ENCODE measurements at regions not wholly inside any gene's neighbourhood (a gene's known extent, or its start where the extent isn't known, plus 50 kb on each side); places are given as distances from the start of the nearest gene placed in this dataset.

DNA sequence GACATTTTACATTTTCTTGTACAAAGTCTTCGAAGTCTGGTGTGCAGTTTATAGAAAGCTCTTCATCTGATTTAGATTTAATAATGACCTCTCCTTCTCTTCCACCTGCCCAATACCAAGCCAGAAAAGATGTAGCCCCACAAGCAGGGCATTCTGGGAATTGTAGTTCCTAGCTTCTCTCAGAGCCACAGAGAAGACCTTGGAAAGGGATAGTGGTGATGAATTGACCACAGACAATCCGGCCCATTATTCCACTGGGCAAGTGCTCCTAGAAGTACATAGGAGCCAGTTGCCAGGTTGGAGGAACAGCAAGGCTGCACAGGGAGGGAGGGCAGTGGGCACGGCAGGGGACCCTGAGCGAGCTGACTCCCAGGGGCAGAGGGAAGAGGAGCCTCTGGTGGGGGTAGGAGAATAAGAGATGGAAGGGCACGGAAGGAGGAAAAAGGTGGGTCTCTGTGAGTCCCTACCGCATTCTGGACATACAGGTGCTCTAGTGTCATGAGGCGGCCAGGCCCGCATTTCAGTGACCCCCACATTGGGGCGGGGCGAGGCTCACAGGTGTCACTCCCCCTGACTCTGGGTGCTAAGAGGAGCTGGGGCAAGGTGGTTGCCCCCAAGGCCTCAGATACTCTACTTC, 152.5 kb upstream of the HAAO start:
- Histone ChIP-seq H3K36me3 (ENCODE audit: control insufficient read depth in 2 of 2, insufficient read depth in 2 of 2, low read length in 2 of 2) (no peaks in the 10 kb centered on the region), H3K9ac (ENCODE audit: low read depth in 1 of 2, low read length in 2 of 2) (no peak overlapping the region), H3K9me3 (ENCODE audit: control insufficient read depth in 2 of 2, low read length in 2 of 2) (no peaks in the 10 kb centered on the region), H3K27ac (ENCODE audit: low read depth in 2 of 2, low read length in 2 of 2) (no peak overlapping the region), H3K4me1 (ENCODE audit: control insufficient read depth in 2 of 2, insufficient read depth in 2 of 2, low read length in 2 of 2) (peaks cover 4 to 5% of the 10 kb centered on the region in 2 donors), H3K4me3 (ENCODE audit: low read length in 2 of 2) (no peak overlapping the region), H3K27me3 (ENCODE audit: control insufficient read depth in 2 of 2, insufficient read depth in 2 of 2, low read length in 2 of 2) (no peaks in the 10 kb centered on the region)

DNA sequence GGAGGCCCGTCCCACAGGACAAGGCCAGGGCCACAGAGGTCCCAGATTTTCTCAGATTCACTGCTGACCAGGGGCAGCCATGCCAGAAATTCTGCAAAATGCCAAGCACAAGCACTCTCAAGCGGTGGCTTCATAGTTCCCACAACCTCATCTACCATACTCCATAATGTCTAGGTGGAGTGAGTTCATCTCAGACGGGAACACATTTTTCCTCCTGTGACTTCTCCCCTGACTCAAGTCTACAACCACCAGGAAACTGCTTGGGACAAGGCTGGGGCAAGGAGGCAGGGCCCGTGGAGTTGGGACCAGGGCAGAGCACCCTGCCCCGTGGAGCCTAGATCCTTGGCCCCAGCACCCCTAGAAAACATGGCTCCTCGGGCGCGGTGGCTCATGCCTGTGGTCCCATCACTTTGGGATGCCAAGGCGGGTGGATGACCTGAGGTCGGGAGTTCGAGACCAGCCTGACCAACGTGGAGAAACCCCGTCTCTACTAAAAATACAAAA, 150.7 kb upstream of the HAAO start:
- H3K27ac ChIP-seq (ENCODE audit: low read depth in 2 of 2, low read length in 2 of 2): no peak overlapping the region
- H3K9ac ChIP-seq (ENCODE audit: low read depth in 1 of 2, low read length in 2 of 2): no peak overlapping the region
- no peaks in the 10 kb centered on the region for H3K27me3 ChIP-seq (ENCODE audit: control insufficient read depth in 2 of 2, insufficient read depth in 2 of 2, low read length in 2 of 2)
- no peaks in the 10 kb centered on the region for H3K9me3 ChIP-seq (ENCODE audit: control insufficient read depth in 2 of 2, low read length in 2 of 2)
- no peaks in the 10 kb centered on the region for H3K36me3 ChIP-seq (ENCODE audit: control insufficient read depth in 2 of 2, insufficient read depth in 2 of 2, low read length in 2 of 2)
- H3K4me1 ChIP-seq (ENCODE audit: control insufficient read depth in 2 of 2, insufficient read depth in 2 of 2, low read length in 2 of 2): peaks cover 6 to 9% of the 10 kb centered on the region in 2 donors
- H3K4me3 ChIP-seq (ENCODE audit: low read length in 2 of 2): no peak overlapping the region

- Histone ChIP-seq H3K4me3 (ENCODE audit: low read length in 2 of 2) (no peak overlapping the region), H3K9ac (ENCODE audit: low read depth in 1 of 2, low read length in 2 of 2) (no peak overlapping the region), H3K27ac (ENCODE audit: low read depth in 2 of 2, low read length in 2 of 2) (no peak overlapping the region), H3K4me1 (ENCODE audit: control insufficient read depth in 2 of 2, insufficient read depth in 2 of 2, low read length in 2 of 2) (peaks cover 6 to 9% of the 10 kb centered on the region in 2 donors), H3K27me3 (ENCODE audit: control insufficient read depth in 2 of 2, insufficient read depth in 2 of 2, low read length in 2 of 2) (no peaks in the 10 kb centered on the region), H3K9me3 (ENCODE audit: control insufficient read depth in 2 of 2, low read length in 2 of 2) (no peaks in the 10 kb centered on the region), H3K36me3 (ENCODE audit: control insufficient read depth in 2 of 2, insufficient read depth in 2 of 2, low read length in 2 of 2) (no peaks in the 10 kb centered on the region)
Observed at GRCh38 chr2:42942214-42942989, 150.0 kb upstream of the HAAO start.

GRCh38 chr2:42941633-42942176, 149.3 kb upstream of the HAAO start:
- Histone ChIP-seq H3K4me1 (ENCODE audit: control insufficient read depth in 2 of 2, insufficient read depth in 2 of 2, low read length in 2 of 2) (peaks cover 2 to 9% of the 10 kb centered on the region in 2 donors), H3K36me3 (ENCODE audit: control insufficient read depth in 2 of 2, insufficient read depth in 2 of 2, low read length in 2 of 2) (no peaks in the 10 kb centered on the region), H3K9ac (ENCODE audit: low read depth in 1 of 2, low read length in 2 of 2) (no peak overlapping the region), H3K27ac (ENCODE audit: low read depth in 2 of 2, low read length in 2 of 2) (no peak overlapping the region), H3K27me3 (ENCODE audit: control insufficient read depth in 2 of 2, insufficient read depth in 2 of 2, low read length in 2 of 2) (no peaks in the 10 kb centered on the region), H3K9me3 (ENCODE audit: control insufficient read depth in 2 of 2, low read length in 2 of 2) (no peaks in the 10 kb centered on the region), H3K4me3 (ENCODE audit: low read length in 2 of 2) (no peak overlapping the region)

- H3K9me3 ChIP-seq (ENCODE audit: control insufficient read depth in 2 of 2, low read length in 2 of 2): no peaks in the 10 kb centered on the region
- no peak overlapping the region for H3K9ac ChIP-seq (ENCODE audit: low read depth in 1 of 2, low read length in 2 of 2)
- H3K36me3 ChIP-seq (ENCODE audit: control insufficient read depth in 2 of 2, insufficient read depth in 2 of 2, low read length in 2 of 2): no peaks in the 10 kb centered on the region
- no peaks in the 10 kb centered on the region for H3K27me3 ChIP-seq (ENCODE audit: control insufficient read depth in 2 of 2, insufficient read depth in 2 of 2, low read length in 2 of 2)
- H3K27ac ChIP-seq (ENCODE audit: low read depth in 2 of 2, low read length in 2 of 2): no peak overlapping the region
- peaks cover 2 to 5% of the 10 kb centered on the region in 2 donors for H3K4me1 ChIP-seq (ENCODE audit: control insufficient read depth in 2 of 2, insufficient read depth in 2 of 2, low read length in 2 of 2)
- H3K4me3 ChIP-seq (ENCODE audit: low read length in 2 of 2): no peak overlapping the region
Observed at GRCh38 chr2:42939411-42940206, 147.2 kb upstream of the HAAO start.

GRCh38 chr2:42938671-42939370, 146.4 kb upstream of the HAAO start:
- H3K4me3 ChIP-seq (ENCODE audit: low read length in 2 of 2): no peak overlapping the region
- peaks cover 2 to 6% of the 10 kb centered on the region in 2 donors for H3K4me1 ChIP-seq (ENCODE audit: control insufficient read depth in 2 of 2, insufficient read depth in 2 of 2, low read length in 2 of 2)
- no peaks in the 10 kb centered on the region for H3K9me3 ChIP-seq (ENCODE audit: control insufficient read depth in 2 of 2, low read length in 2 of 2)
- no peaks in the 10 kb centered on the region for H3K36me3 ChIP-seq (ENCODE audit: control insufficient read depth in 2 of 2, insufficient read depth in 2 of 2, low read length in 2 of 2)
- no peak overlapping the region for H3K27ac ChIP-seq (ENCODE audit: low read depth in 2 of 2, low read length in 2 of 2)
- H3K27me3 ChIP-seq (ENCODE audit: control insufficient read depth in 2 of 2, insufficient read depth in 2 of 2, low read length in 2 of 2): no peaks in the 10 kb centered on the region
- no peak overlapping the region for H3K9ac ChIP-seq (ENCODE audit: low read depth in 1 of 2, low read length in 2 of 2)

GRCh38 chr2:42937171-42937875, 144.9 kb upstream of the HAAO start:
- Histone ChIP-seq H3K36me3 (ENCODE audit: control insufficient read depth in 2 of 2, insufficient read depth in 2 of 2, low read length in 2 of 2) (no peaks in the 10 kb centered on the region), H3K4me1 (ENCODE audit: control insufficient read depth in 2 of 2, insufficient read depth in 2 of 2, low read length in 2 of 2) (peaks cover 2 to 9% of the 10 kb centered on the region in 2 donors), H3K9me3 (ENCODE audit: control insufficient read depth in 2 of 2, low read length in 2 of 2) (no peaks in the 10 kb centered on the region), H3K27ac (ENCODE audit: low read depth in 2 of 2, low read length in 2 of 2) (no peak overlapping the region), H3K9ac (ENCODE audit: low read depth in 1 of 2, low read length in 2 of 2) (no peak overlapping the region), H3K4me3 (ENCODE audit: low read length in 2 of 2) (no peak overlapping the region), H3K27me3 (ENCODE audit: control insufficient read depth in 2 of 2, insufficient read depth in 2 of 2, low read length in 2 of 2) (no peaks in the 10 kb centered on the region)

- Histone ChIP-seq H3K27me3 (ENCODE audit: control insufficient read depth in 2 of 2, insufficient read depth in 2 of 2, low read length in 2 of 2) (no peaks in the 10 kb centered on the region), H3K4me1 (ENCODE audit: control insufficient read depth in 2 of 2, insufficient read depth in 2 of 2, low read length in 2 of 2) (peaks cover 15 to 18% of the 10 kb centered on the region in 2 donors), H3K36me3 (ENCODE audit: control insufficient read depth in 2 of 2, insufficient read depth in 2 of 2, low read length in 2 of 2) (no peaks in the 10 kb centered on the region), H3K9me3 (ENCODE audit: control insufficient read depth in 2 of 2, low read length in 2 of 2) (no peaks in the 10 kb centered on the region), H3K9ac (ENCODE audit: low read depth in 1 of 2, low read length in 2 of 2) (no peak overlapping the region), H3K27ac (ENCODE audit: low read depth in 2 of 2, low read length in 2 of 2) (no peak overlapping the region), H3K4me3 (ENCODE audit: low read length in 2 of 2) (no peak overlapping the region)
Observed at GRCh38 chr2:42935692-42936671, 143.6 kb upstream of the HAAO start.

Measured in mucosa of rectum (tissue), 2 donors.